22Rv1 (cell line): ENCODE measurements at regions not wholly inside any gene's neighbourhood (a gene's known extent, or its start where the extent isn't known, plus 50 kb on each side); places are given as distances from the start of the nearest gene placed in this dataset.

Experiments used
- CTCF ChIP-seq: fragments of 450-650 bp; IDR thresholded peaks from 2 replicates; pipeline ENCODE4 v1.5.1; 2017; ENCODE audit warnings: mild to moderate bottlenecking
- ZFX ChIP-seq: fragments of 450-650 bp; IDR thresholded peaks from 2 replicates; pipeline ENCODE4 v1.6.1; 2017; ENCODE audit warnings: antibody characterized with exemption, borderline replicate concordance

- TF ChIP-seq CTCF (no peak), ZFX (no peak)
Observed at GRCh38 chr6:134434019-134434942, 116.4 kb upstream of the SGK1 start.
